Limb (tissue), 2 donors: ENCODE measurements at regions not wholly inside any gene's neighbourhood (a gene's known extent, or its start where the extent isn't known, plus 50 kb on each side); places are given as distances from the start of the nearest gene placed in this dataset.

Source experiments
- DNase-seq, 2 donors: peaks; one replicate each; pipeline ENCODE4 v3.0.0-alpha.2; 2016; ENCODE audit errors: extremely low spot score in 2 of 2

GRCh38 chr1:187417520-187417919 lies 588.8 kb downstream of the PLA2G4A start:
- DNase-seq: no peak

- DNase-seq: no peak
Observed at GRCh38 chr1:187433598-187433997, 604.8 kb downstream of the PLA2G4A start.

GRCh38 chr1:187442603-187443002 lies 613.9 kb downstream of the PLA2G4A start:
- DNase-seq: no peak

GRCh38 chr1:187443939-187444338 lies 615.2 kb downstream of the PLA2G4A start:
- DNase-seq: no peak

GRCh38 chr1:187445066-187445465 lies 616.3 kb downstream of the PLA2G4A start:
- no peak for DNase-seq

- no peak for DNase-seq
Observed at GRCh38 chr1:187451238-187451637, 622.5 kb downstream of the PLA2G4A start.

GRCh38 chr1:187454010-187454409 lies 625.3 kb downstream of the PLA2G4A start:
- no peak for DNase-seq

GRCh38 chr1:187456446-187456845 lies 627.7 kb downstream of the PLA2G4A start:
- no peak for DNase-seq

GRCh38 chr1:187460093-187460492 lies 631.3 kb downstream of the PLA2G4A start:
- DNase-seq: no peak

- DNase-seq: no peak
Observed at GRCh38 chr1:187464320-187464719, 635.6 kb downstream of the PLA2G4A start.

- DNase-seq: no peak
Observed at GRCh38 chr1:187465441-187465840, 636.7 kb downstream of the PLA2G4A start.

- no peak for DNase-seq
Observed at GRCh38 chr1:187469836-187470235, 641.1 kb downstream of the PLA2G4A start.

GRCh38 chr1:187471555-187471954 lies 642.8 kb downstream of the PLA2G4A start:
- DNase-seq: no peak

GRCh38 chr1:187474336-187474735 lies 645.6 kb downstream of the PLA2G4A start:
- DNase-seq: no peak

- no peak for DNase-seq
Observed at GRCh38 chr1:187476671-187477070, 647.9 kb downstream of the PLA2G4A start.

- DNase-seq: no peak
Observed at GRCh38 chr1:187477103-187477502, 648.4 kb downstream of the PLA2G4A start.

GRCh38 chr1:187477535-187477934 lies 648.8 kb downstream of the PLA2G4A start:
- DNase-seq: no peak

- no peak for DNase-seq
Observed at GRCh38 chr1:187481581-187482148, 652.9 kb downstream of the PLA2G4A start.

- DNase-seq: no peak
Observed at GRCh38 chr1:187490266-187490665, 661.5 kb downstream of the PLA2G4A start.

GRCh38 chr1:187491082-187491720 lies 662.5 kb downstream of the PLA2G4A start:
- DNase-seq: no peak

GRCh38 chr1:187498028-187498427 lies 669.3 kb downstream of the PLA2G4A start:
- no peak for DNase-seq

GRCh38 chr1:187504779-187505178 lies 676.0 kb downstream of the PLA2G4A start:
- no peak for DNase-seq

- DNase-seq: no peak
Observed at GRCh38 chr1:187509091-187509490, 680.3 kb downstream of the PLA2G4A start.

- no peak for DNase-seq
Observed at GRCh38 chr1:187513190-187513589, 684.4 kb downstream of the PLA2G4A start.
